RPMI7951 (cell line): ENCODE measurements at regions not wholly inside any gene's neighbourhood (a gene's known extent, or its start where the extent isn't known, plus 50 kb on each side); places are given as distances from the start of the nearest gene placed in this dataset.

Experiments used
- DNase-seq: peaks from one replicate; pipeline ENCODE4 v3.0.0-alpha.2; 2012; ENCODE audit warnings: low read depth

- peak; percentile 6 for DNase-seq
Measured at GRCh38 chr5:110112348-110112747, 422.6 kb downstream of the MAN2A1 start.

- DNase-seq, result no peak
Measured at GRCh38 chr5:110115503-110115902, 425.8 kb downstream of the MAN2A1 start.

- no peak for DNase-seq
Measured at GRCh38 chr5:110116539-110116938, 426.8 kb downstream of the MAN2A1 start.

GRCh38 chr5:110134963-110135935 lies 445.5 kb downstream of the MAN2A1 start:
- no peak for DNase-seq

GRCh38 chr5:110150199-110150598 lies 460.5 kb downstream of the MAN2A1 start:
- no peak for DNase-seq

- DNase-seq, result peak; percentile 15
Measured at GRCh38 chr5:110159202-110159601, 469.5 kb downstream of the MAN2A1 start.

- peak; percentile 1 for DNase-seq
Measured at GRCh38 chr5:110161162-110161561, 471.4 kb downstream of the MAN2A1 start.

- no peak for DNase-seq
Measured at GRCh38 chr5:110165366-110165765, 475.6 kb downstream of the MAN2A1 start.

GRCh38 chr5:110167384-110167783 lies 477.7 kb downstream of the MAN2A1 start:
- no peak for DNase-seq

- no peak for DNase-seq
Measured at GRCh38 chr5:110169461-110169860, 479.7 kb downstream of the MAN2A1 start.

GRCh38 chr5:110177729-110178128 lies 488.0 kb downstream of the MAN2A1 start:
- DNase-seq, result no peak

GRCh38 chr5:110179321-110179720 lies 489.6 kb downstream of the MAN2A1 start:
- no peak for DNase-seq

GRCh38 chr5:110194191-110194590 lies 504.5 kb downstream of the MAN2A1 start:
- DNase-seq, result no peak

GRCh38 chr5:110195288-110195687 lies 505.6 kb downstream of the MAN2A1 start:
- DNase-seq, result no peak

GRCh38 chr5:110201791-110202190 lies 512.1 kb downstream of the MAN2A1 start:
- DNase-seq, result no peak

GRCh38 chr5:110203661-110204060 lies 513.9 kb downstream of the MAN2A1 start:
- DNase-seq, result no peak

GRCh38 chr5:110209401-110209800 lies 517.1 kb downstream of the TMEM232 start:
- DNase-seq, result no peak

- DNase-seq, result no peak
Measured at GRCh38 chr5:110218981-110219380, 507.5 kb downstream of the TMEM232 start.

GRCh38 chr5:110219769-110220168 lies 506.7 kb downstream of the TMEM232 start:
- no peak for DNase-seq

- no peak for DNase-seq
Measured at GRCh38 chr5:110221036-110221435, 505.4 kb downstream of the TMEM232 start.

- DNase-seq, result no peak
Measured at GRCh38 chr5:110224050-110224449, 502.4 kb downstream of the TMEM232 start.

- DNase-seq, result no peak
Measured at GRCh38 chr5:110225949-110226348, 500.5 kb downstream of the TMEM232 start.

GRCh38 chr5:110239786-110240185 lies 486.7 kb downstream of the TMEM232 start:
- no peak for DNase-seq

- no peak for DNase-seq
Measured at GRCh38 chr5:110242950-110243349, 483.5 kb downstream of the TMEM232 start.
